ENCODE measurements at regions not wholly inside any gene's neighbourhood (a gene's known extent, or its start where the extent isn't known, plus 50 kb on each side); places are given as distances from the start of the nearest gene placed in this dataset.

DNA sequence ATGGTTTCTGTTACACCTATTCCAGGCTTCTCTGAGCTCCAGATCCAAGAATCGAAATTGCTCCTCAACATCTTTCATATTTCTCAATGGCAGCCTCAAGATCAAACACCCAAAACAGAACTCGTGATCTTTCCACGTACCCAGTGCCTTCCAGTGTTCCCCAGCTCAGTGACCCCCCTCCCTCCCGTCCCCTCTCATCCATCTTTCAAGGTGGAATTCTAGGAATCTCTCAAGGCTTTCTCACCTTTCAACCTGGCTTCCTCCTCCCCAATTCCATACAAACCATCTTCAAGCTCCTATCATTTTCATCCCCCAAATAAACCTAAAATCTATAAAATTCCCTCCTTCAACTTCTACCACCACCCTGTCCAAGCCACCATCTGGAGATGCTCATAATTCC, 615.3 kb downstream of the BNC2 start:
- no peak for DNase-seq (ENCODE audit: extremely low read depth, low read depth)
- TF ChIP-seq, protein P1, sequence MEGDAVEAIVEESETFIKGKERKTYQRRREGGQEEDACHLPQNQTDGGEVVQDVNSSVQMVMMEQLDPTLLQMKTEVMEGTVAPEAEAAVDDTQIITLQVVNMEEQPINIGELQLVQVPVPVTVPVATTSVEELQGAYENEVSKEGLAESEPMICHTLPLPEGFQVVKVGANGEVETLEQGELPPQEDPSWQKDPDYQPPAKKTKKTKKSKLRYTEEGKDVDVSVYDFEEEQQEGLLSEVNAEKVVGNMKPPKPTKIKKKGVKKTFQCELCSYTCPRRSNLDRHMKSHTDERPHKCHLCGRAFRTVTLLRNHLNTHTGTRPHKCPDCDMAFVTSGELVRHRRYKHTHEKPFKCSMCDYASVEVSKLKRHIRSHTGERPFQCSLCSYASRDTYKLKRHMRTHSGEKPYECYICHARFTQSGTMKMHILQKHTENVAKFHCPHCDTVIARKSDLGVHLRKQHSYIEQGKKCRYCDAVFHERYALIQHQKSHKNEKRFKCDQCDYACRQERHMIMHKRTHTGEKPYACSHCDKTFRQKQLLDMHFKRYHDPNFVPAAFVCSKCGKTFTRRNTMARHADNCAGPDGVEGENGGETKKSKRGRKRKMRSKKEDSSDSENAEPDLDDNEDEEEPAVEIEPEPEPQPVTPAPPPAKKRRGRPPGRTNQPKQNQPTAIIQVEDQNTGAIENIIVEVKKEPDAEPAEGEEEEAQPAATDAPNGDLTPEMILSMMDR (IDR thresholded peaks at IDR 0.05; ENCODE audit: low read depth, low read length): no peak

DNA sequence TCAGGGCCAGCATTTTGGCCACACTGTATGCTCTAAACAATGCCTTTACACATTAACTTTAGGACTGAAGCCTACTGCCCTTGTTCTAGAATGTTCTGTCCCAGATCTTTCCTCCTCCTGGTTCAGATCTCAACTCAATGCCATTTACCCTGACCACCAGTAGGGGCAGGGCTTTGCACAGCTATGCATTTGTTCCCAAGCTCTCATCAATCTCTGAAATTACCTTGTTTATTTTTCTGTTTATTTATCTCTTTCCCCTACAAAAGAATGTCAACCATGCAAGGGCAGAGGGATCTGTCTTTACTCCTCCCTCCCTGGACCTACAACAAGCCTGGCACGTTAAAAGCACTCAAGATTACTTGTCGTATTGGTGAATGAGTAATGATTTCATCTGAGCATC, 612.9 kb downstream of the BNC2 start:
- no peak for DNase-seq (ENCODE audit: extremely low read depth, low read depth)

DNA sequence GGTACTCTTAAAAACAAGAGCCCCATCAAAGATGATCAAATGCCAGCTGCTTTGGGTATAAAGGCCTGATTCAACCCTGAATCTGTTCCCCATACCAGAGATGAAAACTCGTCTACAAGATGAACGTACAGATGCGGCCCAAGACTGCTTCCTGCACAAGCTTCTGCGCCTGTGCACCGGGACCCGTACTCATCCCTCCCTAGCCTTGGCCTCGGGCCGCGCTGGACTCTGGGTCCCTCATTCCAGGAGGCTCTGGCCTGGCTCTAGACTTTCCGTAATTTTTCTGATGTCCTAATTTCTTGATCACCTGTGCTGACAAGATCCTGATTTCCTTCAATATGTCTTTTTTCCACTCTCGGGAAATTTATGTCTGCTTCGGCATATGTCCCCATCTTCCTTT, 612.3 kb downstream of the BNC2 start:
- TF ChIP-seq, protein P1 (IDR thresholded peaks at IDR 0.05; ENCODE audit: low read depth, low read length): no peak
- no peak for DNase-seq (ENCODE audit: extremely low read depth, low read depth)

More for the DNA sequence above, 612.9 kb downstream of the BNC2 start:
- TF ChIP-seq, protein P1 (IDR thresholded peaks at IDR 0.05; ENCODE audit: low read depth, low read length): peak; percentile 63

DNA sequence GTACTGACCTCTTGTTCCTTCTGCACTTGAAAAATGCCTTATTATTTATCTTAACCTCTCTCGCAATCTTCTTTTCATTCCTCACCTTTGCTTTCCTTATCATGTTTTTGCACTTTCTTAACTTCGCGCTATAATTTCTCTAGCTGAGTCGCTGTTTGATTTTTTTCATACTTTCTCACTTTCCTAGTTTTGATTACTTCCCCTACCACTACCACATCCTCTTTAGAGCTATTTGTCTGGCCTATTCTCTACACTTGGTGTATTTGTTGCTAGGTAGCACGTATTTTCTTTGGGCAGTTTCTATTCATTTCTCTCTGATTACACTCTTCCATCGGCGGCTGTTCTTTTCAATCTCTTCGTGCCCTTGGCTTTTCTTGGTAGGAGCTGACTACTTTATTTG, 611.8 kb downstream of the BNC2 start:
- TF ChIP-seq, protein P1 (IDR thresholded peaks at IDR 0.05; ENCODE audit: low read depth, low read length): no peak
- DNase-seq (ENCODE audit: extremely low read depth, low read depth): no peak

GRCh38 chr9:16262477-16263261, 607.8 kb downstream of the BNC2 start:
- DNase-seq (ENCODE audit: extremely low read depth, low read depth): no peak
- TF ChIP-seq, protein P1 (IDR thresholded peaks at IDR 0.05; ENCODE audit: low read depth, low read length): no peak

- no peak for DNase-seq (ENCODE audit: extremely low read depth, low read depth)
Measured at GRCh38 chr9:16265688-16266087, 604.8 kb downstream of the BNC2 start.

GRCh38 chr9:16266648-16267276, 603.7 kb downstream of the BNC2 start:
- TF ChIP-seq, protein P1 (IDR thresholded peaks at IDR 0.05; ENCODE audit: low read depth, low read length): peak; percentile 56
- no peak for DNase-seq (ENCODE audit: extremely low read depth, low read depth)

More at GRCh38 chr9:16265688-16266087, 604.8 kb downstream of the BNC2 start:
- TF ChIP-seq, protein P1 (IDR thresholded peaks at IDR 0.05; ENCODE audit: low read depth, low read length): no peak
